ENCODE measurements at regions not wholly inside any gene's neighbourhood (a gene's known extent, or its start where the extent isn't known, plus 50 kb on each side); places are given as distances from the start of the nearest gene placed in this dataset.

GRCh38 chr4:156420623-156421022, 467.0 kb upstream of the CTSO start:
- no peak overlapping the region for H3K27ac ChIP-seq (ENCODE audit: low read length)
- H3K79me2 ChIP-seq (ENCODE audit: insufficient read depth, low read length) = no peaks in the 10 kb centered on the region
- no peak for DNase-seq
- TF ChIP-seq EZH2 (IDR thresholded peaks at IDR 0.05; ENCODE audit: borderline replicate concordance, low read depth, low read length, severe bottlenecking) (no peak), CTCF (IDR thresholded peaks at IDR 0.05; ENCODE audit: borderline replicate concordance, extremely low read depth, low read length, poor library complexity, severe bottlenecking) (no peak)
- ATAC-seq (ENCODE audit: insufficient read depth, low read depth) = no peak
- no peak overlapping the region for H3K4me2 ChIP-seq (ENCODE audit: insufficient read depth, low read length)
- no peak overlapping the region for H2AFZ ChIP-seq (ENCODE audit: low read depth, low read length)
- H3K9me3 ChIP-seq (ENCODE audit: insufficient read depth, low read length, severe bottlenecking) = peaks cover 2% of the 10 kb centered on the region
- H3K36me3 ChIP-seq (ENCODE audit: insufficient read depth, low read length) = no peaks in the 10 kb centered on the region
- H4K20me1 ChIP-seq (ENCODE audit: insufficient read depth, low read length) = no peaks in the 10 kb centered on the region
- H3K9ac ChIP-seq (ENCODE audit: low read depth, low read length) = no peak overlapping the region
- no peaks in the 10 kb centered on the region for H3K27me3 ChIP-seq (ENCODE audit: insufficient read depth, low read length, poor library complexity)
- no peak overlapping the region for H3K4me3 ChIP-seq (ENCODE audit: low read depth in 1 of 2, low read length in 2 of 2)
- no peaks in the 10 kb centered on the region for H3K4me1 ChIP-seq (ENCODE audit: insufficient read depth, low read length)

DNA sequence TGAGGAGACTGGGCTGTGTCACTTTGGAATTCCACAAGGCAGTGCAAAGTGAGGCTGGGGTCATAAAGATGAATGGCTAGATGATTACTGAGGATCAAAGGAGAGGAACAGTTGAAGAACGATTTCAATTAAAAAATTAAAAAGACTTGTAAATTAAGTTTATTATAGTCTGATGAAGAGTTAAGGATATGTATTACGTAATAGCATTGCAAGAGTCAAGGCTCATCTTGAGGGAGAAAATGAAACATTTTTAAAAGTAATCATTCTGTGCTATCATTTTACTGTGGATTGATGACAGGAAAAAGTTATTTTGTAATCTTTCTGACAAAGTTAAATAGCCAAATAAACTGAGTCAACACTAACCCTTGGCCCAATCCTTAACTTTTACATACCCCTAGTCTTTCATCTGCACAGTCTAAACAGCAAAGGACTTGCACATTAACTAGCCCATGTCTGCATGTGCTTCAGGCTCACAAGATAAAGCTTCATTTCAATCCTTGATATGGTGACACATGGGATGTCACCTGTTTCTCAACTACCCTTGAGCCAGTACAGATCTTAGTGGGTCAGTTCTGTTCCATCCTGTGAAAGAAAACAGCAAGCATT, 465.5 kb upstream of the CTSO start:
- DNase-seq (no peak), ATAC-seq (ENCODE audit: insufficient read depth, low read depth) (no peak)
- TF ChIP-seq EZH2 (IDR thresholded peaks at IDR 0.05; ENCODE audit: borderline replicate concordance, low read depth, low read length, severe bottlenecking) = no peak
- no peaks in the 10 kb centered on the region for H3K36me3 ChIP-seq (ENCODE audit: insufficient read depth, low read length)
- H3K9ac ChIP-seq (ENCODE audit: low read depth, low read length) = no peak overlapping the region
- no peak overlapping the region for H3K27ac ChIP-seq (ENCODE audit: low read length)
- H3K27me3 ChIP-seq (ENCODE audit: insufficient read depth, low read length, poor library complexity) = no peaks in the 10 kb centered on the region
- no peaks in the 10 kb centered on the region for H3K79me2 ChIP-seq (ENCODE audit: insufficient read depth, low read length)
- no peaks in the 10 kb centered on the region for H3K4me1 ChIP-seq (ENCODE audit: insufficient read depth, low read length)
- H4K20me1 ChIP-seq (ENCODE audit: insufficient read depth, low read length) = no peaks in the 10 kb centered on the region
- no peak overlapping the region for H2AFZ ChIP-seq (ENCODE audit: low read depth, low read length)
- H3K4me3 ChIP-seq (ENCODE audit: low read depth in 1 of 2, low read length in 2 of 2) = no peak overlapping the region
- H3K4me2 ChIP-seq (ENCODE audit: insufficient read depth, low read length) = no peak overlapping the region
- H3K9me3 ChIP-seq (ENCODE audit: insufficient read depth, low read length, severe bottlenecking) = peaks cover 2% of the 10 kb centered on the region

DNA sequence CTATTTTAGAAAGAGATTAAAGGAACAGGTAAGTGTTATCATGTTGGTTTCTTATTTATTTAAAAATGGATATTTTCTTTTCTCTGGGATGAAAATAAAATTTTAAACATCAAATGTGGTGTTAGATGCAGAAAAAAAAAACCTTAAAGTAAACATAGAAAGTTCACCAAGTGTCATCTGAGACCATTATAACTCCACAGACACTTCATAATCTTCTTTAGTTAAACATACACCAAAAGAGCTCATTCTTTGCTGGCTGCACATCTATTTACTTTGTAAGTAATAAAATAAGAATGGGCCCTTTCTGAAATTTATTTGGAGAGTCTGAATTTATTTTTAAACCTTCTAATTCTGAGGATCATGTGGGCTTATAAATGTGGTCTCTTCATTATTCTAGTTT, 460.7 kb upstream of the CTSO start:
- Histone ChIP-seq H4K20me1 (ENCODE audit: insufficient read depth, low read length) (no peaks in the 10 kb centered on the region), H3K27ac (ENCODE audit: low read length) (no peak overlapping the region), H3K4me2 (ENCODE audit: insufficient read depth, low read length) (no peak overlapping the region)

More for the DNA sequence above, 460.7 kb upstream of the CTSO start:
- Histone ChIP-seq H3K9me3 (ENCODE audit: insufficient read depth, low read length, severe bottlenecking) (peaks cover 2% of the 10 kb centered on the region), H3K27me3 (ENCODE audit: insufficient read depth, low read length, poor library complexity) (no peaks in the 10 kb centered on the region), H3K79me2 (ENCODE audit: insufficient read depth, low read length) (no peaks in the 10 kb centered on the region), H3K4me3 (ENCODE audit: low read depth in 1 of 2, low read length in 2 of 2) (no peak overlapping the region), H3K4me1 (ENCODE audit: insufficient read depth, low read length) (no peaks in the 10 kb centered on the region), H2AFZ (ENCODE audit: low read depth, low read length) (no peak overlapping the region), H3K36me3 (ENCODE audit: insufficient read depth, low read length) (no peaks in the 10 kb centered on the region), H3K9ac (ENCODE audit: low read depth, low read length) (no peak overlapping the region)
- ATAC-seq (ENCODE audit: insufficient read depth, low read depth) (no peak), DNase-seq (no peak)
- TF ChIP-seq CTCF (IDR thresholded peaks at IDR 0.05; ENCODE audit: borderline replicate concordance, extremely low read depth, low read length, poor library complexity, severe bottlenecking) = no peak
